Smooth muscle cell of the brain vasculature (primary cell): ENCODE measurements at regions not wholly inside any gene's neighbourhood (a gene's known extent, or its start where the extent isn't known, plus 50 kb on each side); places are given as distances from the start of the nearest gene placed in this dataset.
A peak's percentile ranks its signal among the peaks of the same experiment; 100 is the strongest.

Source experiments
- DNase-seq: peaks from one replicate; pipeline ENCODE4 v3.0.0-alpha.2; 2012; ENCODE audit warnings: low read depth, low spot score

DNA sequence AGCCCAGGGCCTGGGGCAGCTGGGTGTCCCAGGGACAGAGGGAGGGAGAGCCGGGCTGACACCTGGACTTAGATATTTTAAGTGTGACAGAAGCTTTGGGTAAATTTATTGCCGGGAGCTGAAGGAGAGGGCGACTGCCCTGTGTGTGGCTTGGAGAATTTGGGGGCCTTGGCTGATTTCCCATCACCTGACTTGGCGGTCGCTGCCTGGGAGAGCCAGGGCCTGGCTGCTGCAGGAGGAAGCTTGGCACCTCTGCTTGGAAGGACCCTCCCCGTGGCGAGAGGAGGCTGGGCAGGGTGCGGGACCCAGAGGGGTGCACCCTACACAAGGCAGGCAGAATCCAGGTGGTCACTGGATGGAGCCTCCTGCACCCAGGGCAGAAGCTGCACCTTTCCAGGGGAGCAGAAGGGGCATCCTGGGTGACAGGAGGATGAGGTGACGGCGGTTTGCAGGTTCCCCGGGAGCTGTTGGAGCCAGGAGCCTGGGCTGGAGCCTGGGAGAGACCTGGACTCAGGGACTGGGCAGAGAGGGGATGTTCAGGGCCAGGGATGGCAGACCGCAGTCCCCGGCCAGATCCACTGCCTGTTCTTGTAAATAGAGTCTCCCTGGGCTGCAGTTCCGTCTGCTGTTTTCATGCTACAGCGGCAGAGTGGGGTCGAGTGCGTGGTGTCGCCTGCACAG lies 72.0 kb downstream of the RGS12 start:
- DNase-seq: no peak

DNA sequence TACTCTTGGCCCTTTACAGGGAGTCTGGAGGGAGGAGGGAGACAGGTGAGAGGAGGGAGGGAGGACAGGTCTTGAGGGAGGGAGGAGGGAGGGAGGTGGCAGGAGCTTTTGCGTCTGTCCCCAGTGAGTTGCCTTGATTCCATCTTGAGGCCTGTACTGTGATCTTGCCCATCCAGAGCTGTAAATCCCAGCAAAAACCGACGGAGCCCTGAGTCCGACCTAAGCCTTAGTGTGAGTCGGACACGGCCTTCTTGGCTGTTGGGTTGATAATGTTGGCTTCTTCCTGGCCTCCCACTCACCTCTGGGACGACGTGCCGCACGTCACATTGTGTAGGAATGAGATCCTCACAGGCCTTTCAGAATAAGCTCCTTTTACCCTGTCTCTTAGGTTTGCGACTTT lies 72.5 kb downstream of the RGS12 start:
- DNase-seq: no peak

DNA sequence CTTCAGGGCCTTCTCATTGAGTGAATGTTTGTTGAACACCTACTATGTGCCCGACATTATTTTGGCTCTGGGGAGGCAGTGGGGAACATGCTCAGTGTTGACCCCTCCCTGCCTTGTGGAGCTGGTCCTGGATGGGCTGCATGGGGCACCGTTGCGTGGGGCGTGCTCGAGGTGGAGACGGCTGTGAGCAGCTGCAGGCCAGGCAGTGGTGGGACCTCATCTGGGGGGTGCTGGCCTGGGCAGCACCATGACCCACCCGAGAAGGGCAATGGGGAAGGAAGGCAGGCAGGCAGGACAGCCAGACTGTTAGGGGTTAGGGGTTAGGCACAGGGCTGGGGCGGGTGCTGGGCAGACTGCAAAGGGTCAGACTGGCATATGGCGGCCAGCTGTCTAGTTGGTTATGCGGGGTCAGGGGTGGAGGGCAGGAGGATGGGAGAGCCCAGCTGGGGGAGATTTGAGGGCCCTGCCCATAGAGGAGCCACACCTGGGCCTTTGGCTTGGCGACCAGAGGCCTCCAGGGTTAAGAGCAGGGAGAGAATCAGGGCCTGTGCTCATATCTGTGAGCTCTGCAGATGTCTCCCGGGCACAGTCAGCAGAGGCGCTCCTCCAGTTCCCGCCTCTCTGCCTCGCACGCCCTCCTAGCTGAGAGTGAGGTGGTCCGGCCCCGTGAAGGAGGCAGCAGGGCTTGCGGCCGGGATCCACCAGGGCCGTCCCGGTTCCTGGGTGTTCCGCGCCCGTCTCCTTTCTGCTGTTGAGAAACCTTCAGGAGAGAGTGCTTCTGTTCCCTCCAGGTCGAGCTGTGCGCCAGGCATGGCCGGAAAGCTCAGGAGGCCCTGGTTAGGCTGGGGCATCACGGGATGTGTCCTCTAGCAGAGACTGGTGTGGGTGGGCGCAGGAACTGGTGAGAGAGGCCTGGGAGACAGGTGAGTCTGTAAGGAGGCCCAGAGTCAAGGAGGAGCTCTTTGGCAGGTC lies 73.3 kb downstream of the RGS12 start:
- DNase-seq: no peak

DNA sequence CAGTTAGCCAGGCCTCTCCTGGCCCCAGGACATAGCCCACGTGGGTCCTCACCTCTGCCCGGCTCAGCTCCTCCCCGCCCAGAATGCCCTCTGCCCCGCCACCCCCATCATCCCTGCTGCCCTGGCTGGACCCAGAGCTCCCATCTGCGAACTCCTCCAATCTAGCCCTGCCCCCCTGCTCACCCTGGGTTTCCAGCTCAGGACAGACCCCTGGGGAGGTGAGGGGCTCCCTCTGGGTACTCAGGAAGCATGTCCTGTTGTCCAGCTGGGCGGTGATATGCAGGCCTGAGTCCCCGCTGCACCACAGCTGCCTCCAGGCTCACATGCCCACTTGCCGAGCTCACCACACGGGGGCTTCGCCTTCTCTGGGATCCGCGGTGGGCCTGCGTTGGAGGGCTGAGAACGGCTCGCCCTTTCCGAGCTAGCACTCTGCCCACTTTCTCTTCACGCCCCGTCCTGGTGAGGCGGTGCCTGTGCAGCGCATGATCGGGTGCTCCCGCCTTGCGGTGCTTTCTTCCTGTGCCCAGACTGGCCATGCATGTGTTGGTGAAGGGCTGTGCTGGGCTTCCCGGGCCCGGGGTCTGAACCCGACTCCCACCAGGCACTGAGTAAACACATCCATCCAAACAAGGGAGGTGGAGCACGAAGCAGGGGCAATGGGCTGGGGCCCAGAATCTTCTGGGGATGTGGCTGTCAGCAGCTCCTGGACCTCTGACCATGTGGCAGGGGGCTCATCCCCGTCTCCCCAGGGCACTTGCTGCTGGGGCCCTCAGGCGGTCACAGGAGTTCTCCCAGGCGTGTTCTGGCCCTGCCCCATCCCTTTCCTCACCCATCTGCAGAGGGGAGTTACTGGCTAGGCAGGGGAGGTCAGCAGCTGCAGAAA lies 74.3 kb downstream of the RGS12 start:
- DNase-seq: no peak

DNA sequence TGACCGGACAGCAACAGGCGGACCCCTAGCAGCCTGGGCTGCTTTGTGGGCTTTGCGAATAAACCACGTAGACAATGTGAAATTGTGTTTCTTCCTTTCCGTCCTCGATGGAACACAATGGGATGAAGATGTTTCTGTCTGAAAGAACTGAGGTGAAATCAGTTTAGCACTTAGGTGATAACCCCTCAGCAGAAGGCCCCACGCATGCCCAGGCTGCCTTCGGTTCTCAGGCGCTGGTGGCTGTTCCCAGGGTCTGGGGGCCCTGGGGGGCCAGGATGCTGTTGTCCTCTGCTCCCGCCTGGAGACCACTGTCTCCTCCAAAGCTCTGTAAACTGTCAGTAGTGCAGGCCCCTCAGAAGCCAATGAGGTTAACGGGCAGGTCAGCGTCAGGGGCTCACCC lies 73.9 kb upstream of the HGFAC start:
- DNase-seq: no peak

DNA sequence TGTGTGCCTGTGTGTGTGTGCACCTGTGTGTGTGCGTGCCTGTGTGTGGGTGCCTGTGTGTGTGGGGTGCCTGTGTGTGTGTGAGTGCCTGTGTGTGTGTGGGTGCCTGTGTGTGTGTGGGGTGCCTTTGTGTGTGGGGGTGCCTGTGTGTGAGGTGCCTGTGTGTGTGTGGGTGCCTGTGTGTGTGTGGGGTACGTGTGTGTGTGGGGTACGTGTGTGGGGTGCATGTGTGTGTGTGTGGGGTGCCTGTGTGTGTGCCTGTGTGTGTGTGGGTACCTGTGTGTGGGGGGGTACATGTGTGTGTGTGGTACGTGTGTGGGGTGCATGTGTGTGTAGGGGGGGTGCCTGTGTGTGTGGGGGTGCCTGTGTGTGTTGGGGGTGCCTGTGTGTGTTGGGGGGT lies 73.4 kb upstream of the HGFAC start:
- no peak for DNase-seq

DNA sequence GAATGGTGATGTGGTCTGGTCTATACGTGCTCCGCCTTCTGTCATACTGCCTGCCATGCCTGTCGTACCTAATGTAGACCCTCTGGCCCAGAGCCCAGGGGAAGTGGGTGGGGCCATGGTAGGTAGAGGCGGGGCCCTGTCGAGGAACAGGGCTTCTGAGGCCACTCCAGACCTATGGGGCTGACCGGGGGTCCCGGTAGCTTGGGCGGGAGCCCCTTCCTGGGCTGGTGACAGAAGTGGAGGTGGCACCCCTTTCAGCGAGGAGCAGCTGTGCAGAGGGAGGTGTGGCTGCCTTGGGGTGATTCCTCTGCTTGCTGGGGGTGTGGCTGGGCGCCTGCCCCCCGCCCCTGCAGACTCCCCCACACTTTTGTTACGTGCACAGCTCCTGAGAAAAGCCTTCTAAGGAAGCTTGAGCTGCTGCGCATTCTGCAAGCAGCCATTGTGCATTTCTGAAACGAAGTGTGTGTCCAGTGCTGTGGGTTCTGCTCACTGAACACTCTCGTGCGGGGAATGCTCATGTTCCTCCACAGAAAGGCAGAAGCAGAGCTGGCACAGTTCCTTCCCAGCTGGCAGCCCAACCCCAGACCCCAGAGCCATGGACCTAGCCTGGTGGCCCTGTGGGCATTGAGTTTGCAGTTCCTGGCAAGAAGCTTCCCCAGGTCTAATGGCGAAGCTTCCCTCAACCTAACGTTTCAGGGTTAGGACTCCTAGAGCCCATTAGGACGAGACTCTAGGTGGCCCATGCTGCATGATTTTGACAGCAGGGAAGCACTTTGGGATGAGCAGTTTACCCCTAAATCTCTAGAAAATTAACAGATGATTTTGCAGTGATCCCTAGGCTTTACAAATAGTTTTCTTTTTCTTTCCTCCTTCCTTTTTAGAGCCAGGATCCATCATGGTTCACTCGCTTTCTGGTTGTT lies 72.7 kb upstream of the HGFAC start:
- DNase-seq: no peak

DNA sequence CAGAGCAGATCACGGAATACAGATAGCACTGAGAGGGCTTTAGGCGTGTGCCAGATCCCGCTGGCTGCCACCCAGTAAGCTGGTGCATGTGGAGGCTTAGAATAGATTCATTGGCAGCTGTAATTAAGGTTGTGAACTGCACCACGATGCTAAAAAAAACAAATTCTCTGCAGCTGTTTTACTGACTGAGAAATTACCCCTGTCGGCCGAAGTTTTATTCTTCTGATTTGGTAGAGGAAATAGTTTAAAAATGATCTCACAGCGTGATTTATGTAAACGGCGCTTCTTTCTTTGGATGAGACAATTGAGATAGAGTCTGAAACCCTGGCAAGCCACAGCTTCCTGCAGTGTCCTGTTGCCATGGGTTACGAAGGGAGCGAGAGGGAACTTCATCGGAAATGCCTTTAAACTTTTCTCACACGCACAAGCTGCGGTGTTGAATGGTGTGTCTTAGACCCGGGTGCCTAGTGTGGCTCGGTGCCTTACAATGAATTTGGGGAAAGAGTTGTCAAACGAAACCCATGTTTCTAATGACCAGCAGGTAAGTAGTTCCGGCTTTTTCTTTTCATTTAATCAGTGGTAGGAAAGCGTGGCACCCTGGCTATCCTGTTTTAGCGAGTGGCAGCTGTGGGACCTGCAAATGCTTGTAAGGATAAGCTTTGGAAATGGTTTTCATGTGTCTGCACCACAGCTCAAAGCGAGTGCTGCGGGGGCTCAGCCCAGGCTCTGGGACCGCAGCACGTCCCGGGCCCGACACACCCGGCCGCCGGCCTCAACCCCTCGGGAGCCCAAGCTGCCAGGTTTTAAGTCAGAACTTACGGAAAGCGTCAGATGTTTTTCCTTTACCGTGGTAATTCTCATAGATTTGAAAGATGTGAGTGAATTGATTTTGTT lies 71.7 kb upstream of the HGFAC start:
- peak; percentile 58 for DNase-seq

DNA sequence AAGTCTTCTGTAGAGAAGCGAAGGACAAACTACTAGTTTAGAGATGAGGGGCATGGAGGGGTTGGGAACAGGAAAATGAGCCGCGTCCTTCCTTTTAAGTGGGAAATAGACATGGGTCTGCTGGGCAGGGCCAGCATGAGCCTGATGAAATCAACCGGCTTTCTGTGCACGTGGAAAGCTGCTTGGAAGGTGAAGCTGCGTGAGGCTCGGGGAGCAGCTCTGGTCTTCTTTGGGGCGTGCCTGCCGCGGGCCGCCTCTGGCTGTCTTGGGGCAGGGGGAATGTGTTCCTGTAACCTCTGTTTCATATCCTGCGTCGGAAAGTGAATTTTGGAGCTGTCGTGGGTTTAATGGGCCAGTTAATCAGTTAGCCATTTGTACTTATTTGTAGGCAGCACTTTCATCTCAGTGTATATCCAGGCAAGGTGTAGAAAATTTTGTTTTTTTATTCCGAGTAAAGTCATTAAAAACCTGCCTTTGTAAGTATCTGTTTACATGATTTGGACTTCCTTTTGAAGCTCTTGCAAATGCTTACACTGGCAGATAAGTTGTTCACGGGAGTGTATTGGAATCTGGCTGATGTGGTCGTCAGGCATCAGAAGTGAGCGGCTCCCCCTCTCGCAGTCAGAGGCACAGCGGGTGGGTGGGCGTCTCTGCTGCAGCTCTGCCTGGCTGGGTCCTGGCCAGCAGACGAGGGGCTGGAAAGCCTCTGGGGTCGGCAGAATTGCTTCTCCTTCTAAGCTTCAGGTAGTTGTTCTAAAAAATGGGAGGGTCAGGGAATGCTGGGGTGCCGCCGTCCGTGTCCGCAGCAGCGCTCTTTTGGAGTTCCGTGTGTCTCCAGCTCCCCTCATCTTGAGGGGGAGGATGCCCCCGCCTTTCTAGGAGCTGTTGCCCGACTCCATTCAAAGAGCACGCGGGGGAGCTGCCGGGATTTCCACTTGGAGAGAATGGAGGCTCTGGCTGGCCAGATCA lies 70.5 kb upstream of the HGFAC start:
- DNase-seq: no peak

DNA sequence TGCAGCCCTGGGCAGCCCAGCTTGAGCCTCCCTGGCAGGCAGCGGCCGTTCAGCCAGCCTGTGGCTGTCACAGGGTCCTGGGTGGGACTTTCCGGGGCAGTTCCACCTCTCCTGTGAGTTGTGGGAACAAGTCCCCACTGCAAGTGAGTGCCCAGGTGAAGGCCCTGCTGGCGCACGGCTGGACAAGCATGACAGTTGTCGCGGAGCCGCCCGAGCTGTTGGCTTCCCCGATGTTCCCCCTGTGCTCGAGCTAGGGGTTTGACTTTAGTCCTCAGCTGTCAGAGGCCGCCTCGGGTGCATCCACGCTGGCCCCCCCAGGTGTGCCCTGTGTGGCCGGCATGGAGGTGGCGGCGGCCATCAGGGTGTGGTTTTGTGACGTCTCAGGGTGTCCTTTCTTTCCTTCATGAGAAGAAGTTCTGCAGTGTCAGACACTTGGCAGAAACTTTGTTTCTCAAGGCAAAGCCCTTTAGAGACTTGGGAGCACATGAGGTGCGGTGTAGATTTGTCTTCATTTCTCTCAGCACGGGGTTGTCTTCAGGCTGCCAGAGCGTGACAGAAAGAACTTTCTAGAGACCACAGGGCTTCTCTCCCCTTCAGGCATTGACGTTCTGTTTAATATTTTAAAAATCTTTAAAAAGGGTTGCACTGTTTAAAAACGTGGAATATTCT lies 69.4 kb upstream of the HGFAC start:
- no peak for DNase-seq

DNA sequence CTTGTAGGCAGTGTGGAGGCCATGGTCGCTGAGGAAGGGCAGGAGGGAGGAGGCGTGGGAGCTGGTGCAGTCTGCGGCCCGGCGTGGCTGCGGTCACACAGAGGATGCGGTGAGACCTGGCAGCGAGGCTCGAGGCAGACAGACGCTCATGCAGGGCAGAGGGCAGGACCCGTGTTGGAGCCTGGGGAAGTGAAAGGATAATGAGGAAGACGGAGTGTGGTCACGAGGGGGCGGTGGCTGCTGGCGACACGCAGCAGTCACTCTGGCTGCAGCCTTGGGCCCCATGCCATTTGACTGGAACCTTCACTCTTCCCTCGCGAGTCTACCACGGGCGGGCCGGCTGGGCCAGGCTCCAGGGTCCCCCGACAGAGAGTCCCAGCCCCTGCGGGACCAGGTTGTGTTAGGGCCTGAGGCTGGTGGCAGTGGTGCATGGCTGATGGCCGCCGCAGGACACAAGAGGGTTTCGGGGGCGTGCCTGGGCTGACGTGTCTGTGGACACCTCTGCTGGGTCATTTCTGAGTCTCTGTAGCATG lies 68.8 kb upstream of the HGFAC start:
- DNase-seq: no peak

DNA sequence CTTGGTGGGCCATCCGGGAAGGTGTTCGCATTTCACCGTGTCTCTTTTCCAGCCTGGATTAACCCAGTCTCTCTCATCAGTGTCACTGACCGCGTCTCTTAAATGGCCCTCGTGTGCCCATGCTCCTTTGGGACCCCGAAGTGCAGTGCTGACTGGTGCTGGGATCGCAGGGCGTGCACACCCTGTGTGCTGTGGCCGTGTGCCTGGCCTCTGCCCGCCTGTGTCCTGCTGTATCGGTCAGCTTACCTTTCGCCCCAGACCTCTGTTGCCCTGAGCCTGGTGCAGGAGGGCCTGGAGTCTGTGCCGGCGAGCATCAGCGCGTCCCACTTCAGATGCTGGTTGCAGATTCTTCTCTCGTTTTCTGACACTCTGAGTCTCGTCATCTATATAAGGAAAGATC lies 68.3 kb upstream of the HGFAC start:
- no peak for DNase-seq

DNA sequence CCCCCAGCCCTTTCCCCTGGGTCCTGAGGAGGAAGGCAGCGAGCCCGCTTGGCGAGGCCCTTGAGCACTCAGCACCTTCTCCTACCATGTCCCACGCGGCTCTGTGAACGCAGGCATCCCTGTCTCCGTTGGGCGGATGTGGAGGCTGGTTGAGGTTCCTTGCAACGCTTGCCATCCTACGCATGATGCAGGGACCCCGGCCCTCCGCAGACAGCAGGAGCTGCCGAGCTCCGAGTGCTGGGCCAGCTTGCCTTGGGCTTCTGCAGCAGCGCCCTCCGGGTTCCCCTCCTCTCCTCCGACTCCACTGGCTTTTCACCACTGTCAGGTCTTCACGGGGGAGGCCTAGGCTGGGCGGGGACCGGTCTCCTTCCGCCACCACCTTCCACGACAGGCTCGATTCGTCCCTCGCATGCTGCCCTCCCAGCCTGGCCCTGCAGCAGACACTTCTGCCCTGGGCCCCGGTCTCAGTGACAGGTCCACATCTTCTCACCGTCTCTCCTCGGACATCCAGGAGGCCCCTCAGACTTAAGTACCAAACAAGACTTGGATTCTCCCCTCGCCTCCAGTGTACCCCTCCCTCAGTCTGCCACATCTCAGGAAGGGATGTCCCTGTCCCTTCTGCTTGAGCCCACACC lies 67.6 kb upstream of the HGFAC start:
- no peak for DNase-seq

DNA sequence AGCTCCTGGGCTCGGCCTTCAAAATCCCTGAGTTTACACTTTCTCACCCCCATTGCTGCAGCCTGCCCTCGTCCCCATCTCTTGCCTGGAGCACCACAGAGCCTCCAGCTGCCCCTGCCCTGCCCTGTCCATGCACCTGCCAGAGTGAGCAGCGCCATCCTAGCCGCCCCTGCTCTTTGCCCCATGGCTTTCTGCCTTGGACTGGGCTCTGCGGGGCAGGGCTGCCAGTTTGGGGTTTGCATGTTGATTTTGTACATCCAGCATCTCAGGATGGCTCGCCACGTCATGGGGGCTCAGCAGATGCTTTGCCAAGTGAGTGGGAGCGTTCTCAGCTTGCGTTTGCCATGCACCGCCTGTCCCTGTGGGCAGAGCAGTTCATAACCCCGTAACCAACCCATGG lies 67.1 kb upstream of the HGFAC start:
- no peak for DNase-seq

DNA sequence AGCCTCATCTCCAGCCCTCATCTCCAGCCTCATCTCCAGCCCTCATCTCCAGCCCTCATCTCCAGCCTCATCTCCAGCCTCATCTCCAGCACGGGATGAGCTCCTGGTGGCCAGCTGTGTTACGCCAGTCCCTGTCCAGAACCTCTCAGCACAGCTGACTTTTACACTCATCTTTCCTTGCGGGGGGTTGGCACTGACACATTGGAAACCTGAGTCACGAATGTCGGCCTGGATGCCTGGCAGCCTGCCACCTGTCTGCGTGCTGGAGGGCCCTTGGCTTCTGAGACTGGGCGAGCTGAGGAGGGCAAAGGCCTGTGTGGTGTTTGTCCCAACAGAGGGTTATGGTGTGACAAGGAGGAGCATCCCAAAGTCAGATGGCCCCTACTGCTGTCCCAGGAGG lies 66.1 kb upstream of the HGFAC start:
- DNase-seq: peak; percentile 39

DNA sequence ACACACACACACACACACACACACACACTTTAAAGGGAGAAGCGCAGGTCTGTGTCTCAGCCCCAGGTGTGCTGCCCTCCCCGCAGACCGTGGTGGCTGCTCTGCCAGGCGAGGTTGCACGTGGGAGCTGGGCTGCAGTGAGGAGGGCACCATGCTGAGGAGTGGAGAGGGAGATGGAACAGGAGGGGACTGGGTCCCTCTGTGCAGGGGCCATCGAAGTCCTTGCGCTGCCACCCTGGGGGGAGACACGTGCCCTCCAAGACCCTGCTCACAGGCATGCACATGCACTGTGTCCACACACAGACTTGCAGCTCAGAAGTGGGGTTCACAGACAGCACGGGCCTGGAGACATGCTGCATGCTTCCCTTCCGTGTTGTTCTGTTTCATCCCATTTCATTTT lies 65.5 kb upstream of the HGFAC start:
- no peak for DNase-seq

DNA sequence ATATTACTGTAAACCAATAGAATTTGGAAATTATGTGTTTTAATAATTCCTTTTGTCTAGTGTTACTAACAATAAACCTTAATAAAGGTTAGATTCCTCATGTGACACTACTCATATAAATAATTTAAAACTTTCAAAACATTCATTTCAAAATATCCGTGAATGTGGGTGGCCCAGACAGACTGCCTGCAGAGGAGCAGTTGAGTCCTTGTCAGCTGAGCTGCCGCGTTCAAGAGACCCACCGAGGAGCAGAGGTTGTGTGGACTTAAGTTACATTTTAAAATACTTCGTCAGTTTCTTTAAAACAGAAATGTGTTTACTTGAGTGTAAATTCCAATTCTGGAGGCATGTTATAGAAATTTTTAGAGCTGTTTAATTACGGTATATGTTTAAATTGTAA lies 64.2 kb upstream of the HGFAC start:
- no peak for DNase-seq
